Dermis blood vessel endothelial cell (primary cell): ENCODE measurements at regions not wholly inside any gene's neighbourhood (a gene's known extent, or its start where the extent isn't known, plus 50 kb on each side); places are given as distances from the start of the nearest gene placed in this dataset.
A peak's percentile ranks its signal among the peaks of the same experiment; 100 is the strongest.

Experiments used
- DNase-seq: peaks from one replicate; pipeline ENCODE4 v3.0.0; 2010

DNA sequence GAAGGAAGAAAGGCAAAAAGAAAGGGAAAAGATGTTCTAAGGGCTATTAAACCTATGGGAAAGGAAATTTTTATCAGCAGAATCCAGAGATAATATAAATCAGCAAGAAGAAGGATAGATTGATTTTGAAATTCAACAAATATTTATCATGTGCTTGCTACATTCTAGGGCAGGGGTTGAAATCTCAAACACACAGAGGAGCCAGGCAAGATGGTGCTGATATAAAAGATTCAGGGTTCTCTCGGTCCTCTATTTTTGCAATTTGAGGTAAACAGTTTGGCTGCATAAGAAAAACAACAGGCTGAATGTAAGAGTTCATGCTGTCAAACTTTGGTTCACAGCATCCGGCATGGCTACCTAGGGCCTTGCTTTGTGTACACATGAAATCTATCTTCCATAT lies 109.6 kb upstream of the BMP2 start:
- DNase-seq: no peak

GRCh38 chr20:6657111-6657510 lies 110.4 kb upstream of the BMP2 start:
- DNase-seq: no peak

DNA sequence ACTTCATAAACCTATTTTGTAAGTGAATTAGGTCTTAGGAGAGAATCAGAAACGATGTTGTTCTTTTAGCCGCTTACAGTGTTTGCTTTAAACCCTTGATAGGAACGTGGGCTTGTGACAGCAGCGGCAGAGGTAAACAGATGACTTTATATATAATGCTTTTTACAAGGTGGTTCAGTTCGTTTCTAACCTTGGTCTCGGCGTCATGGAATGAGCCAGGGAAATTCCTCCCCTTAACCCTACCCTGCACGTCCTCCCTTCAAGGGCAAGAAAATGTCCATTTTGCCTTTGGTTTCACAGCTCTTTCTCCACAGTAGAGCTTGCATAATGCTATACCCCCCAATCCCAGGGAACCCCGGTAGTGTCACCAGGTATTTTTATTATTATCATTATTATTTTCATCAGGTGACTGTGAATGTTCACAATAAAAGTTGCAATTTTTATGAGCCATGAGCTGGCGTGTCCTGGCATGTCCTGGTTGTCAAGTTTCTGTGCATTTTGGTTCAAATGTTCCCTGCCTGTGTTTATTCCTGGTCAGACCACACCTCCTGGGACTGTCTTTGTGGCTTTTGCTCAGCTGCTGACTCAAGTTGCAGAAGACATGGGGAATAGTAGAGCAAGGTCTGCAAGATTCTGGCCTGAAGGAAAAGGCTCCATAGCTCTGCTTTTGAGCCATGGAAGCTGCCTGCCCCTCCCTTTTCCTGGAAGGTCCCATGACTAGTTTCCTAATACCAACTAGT lies 112.8 kb upstream of the BMP2 start:
- DNase-seq: no peak

- DNase-seq: no peak
These were observed 115.9 kb upstream of the BMP2 start for GRCh38 chr20:6651561-6651960.

DNA sequence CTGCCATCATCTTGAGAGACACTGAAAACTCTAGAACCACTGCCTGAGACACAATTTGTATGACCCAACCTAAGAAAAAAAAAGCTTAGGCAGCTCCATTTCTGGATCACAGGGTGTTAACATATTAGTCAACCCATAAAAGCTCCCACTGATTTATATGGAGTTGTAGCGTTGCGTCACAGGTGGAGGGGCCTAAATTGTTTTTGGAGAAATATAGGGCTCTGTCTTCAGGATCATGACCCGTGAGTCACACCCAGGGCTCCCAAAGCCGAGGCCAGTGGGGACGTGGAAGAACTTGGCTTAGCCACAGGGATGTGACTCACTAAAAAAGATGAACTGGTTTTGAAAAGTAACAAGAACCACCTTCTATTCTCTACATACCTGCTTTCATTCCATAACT lies 116.5 kb upstream of the BMP2 start:
- DNase-seq: no peak

DNA sequence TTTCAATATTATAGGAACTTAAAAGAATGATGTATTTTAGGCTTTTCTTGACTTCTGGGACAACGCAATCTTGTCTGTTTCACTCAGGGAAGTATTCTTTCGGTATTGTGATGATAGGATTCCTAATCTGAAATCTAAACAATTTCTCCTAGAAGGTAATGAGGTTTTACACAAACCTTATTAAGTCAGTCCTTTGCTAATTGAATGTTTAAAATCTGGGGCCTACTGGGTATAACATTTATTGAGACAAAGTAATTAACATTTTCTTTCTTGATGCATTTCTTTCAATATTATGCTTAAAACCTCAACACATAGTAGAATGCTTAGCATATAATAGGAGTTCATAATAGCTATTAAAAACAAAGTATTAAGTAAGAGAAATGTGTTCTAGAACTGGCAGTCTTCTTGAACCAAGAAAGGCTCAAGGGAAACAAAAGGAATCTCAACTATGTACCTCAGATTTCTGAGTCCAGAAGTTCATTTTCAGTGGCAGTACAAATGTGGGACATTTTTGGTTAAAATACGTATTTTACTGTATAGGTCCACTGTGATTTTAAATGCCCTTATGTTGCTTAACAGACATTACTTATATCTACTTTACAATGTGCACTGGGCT lies 121.4 kb upstream of the BMP2 start:
- no peak for DNase-seq

DNA sequence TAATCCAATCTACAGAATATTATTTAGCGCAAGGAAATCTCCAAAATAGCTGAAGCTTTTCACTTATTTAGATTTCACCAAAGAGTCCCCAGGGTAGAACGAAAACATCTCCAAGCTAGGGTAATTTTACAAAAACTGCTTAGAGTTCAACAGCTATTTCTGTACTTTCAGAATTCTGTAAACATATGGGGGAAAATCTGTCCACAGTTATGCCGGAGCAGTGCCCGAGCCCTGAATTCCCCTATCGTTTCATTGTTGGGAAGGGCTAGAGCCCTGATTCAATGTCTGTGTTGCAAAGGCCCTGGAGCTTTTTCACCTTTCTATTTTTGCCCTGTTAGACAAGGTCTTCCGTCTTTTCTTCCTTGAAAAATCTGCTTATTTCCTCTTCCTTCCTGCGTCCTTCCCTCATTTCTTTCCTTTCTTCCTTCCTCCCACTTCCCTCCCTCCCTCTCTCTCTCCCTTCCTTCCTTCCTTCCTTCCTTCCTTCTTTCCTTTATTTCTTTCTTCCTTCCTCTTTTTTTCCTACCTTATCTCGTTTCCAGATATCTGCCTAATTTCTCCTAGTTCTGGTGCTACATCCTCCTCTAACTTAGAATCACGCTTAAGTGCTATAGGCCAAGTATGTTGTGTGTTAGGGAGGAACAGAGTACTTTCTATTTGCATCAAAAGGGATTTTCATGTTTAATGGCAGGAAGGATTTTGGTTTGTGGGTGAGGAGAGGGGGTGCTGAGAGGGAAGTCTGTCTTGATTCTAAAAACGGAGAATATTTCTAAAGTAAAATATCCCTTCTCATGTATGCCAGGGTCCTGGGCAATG lies 122.5 kb upstream of the BMP2 start:
- DNase-seq: no peak

DNA sequence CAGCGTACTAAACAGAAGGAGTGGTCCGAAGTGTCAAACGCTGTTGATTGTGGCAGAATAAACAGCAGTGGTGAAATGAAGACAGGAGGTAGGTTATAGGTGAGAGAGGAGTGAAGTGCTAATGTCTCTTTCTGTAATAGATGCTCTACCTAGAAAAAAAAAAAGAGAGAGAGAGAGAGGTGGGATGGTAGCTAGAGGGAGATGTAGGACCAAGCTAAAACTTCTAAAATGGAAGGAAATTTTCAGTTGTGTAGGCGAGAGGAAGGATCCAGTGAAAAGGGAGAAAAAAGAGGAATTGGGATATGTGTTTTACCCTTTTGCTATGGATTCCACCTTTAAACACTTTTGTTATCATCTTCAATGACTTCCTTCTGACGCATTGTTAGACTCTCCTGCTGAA lies 126.5 kb upstream of the BMP2 start:
- no peak for DNase-seq

- no peak for DNase-seq
These were observed 130.3 kb upstream of the BMP2 start for GRCh38 chr20:6637160-6637579.

DNA sequence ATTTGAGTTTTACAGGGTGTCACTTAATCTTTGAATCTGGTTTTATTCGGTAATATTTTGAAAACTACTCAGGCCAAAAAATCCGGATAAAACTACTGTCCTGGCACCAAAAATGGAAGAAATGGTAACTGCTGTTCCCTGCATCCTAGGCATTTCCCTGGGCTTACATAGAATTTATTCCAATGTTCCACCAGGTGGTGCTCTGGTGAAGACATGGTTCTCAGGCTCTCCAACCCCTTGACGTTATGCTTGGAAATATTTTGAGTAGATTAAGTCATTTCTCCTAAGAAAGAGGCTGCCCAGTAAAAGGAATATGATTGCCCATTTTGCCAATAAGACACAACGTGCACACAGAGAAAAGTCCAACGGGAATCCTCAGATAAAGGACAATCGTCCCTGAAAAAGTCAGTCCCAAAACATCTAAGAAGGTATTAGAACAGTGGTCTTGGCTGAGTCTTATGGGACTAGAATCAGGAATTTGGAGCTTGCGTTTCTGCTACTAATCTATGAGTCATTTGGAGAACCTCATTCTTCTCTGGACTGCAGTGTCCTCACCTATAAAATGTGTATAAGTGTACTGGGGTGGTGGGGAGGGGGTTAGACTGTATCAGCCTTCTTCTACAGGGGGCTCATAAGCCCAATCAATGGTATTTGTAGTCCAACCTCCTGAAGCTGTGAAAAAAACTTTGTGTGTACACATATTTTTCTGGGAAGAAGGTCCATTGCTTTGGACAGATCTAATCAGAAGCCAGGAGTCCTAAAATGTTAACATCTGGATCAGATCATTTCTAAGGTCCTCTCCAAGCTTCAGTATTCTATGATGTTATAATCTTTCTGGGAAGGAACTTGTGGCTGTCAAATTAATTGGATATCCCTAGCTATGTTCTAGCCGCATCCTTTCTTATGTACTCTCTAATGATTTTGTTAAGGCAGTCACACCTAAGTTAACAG lies 131.0 kb upstream of the BMP2 start:
- DNase-seq: peak; percentile 88

DNA sequence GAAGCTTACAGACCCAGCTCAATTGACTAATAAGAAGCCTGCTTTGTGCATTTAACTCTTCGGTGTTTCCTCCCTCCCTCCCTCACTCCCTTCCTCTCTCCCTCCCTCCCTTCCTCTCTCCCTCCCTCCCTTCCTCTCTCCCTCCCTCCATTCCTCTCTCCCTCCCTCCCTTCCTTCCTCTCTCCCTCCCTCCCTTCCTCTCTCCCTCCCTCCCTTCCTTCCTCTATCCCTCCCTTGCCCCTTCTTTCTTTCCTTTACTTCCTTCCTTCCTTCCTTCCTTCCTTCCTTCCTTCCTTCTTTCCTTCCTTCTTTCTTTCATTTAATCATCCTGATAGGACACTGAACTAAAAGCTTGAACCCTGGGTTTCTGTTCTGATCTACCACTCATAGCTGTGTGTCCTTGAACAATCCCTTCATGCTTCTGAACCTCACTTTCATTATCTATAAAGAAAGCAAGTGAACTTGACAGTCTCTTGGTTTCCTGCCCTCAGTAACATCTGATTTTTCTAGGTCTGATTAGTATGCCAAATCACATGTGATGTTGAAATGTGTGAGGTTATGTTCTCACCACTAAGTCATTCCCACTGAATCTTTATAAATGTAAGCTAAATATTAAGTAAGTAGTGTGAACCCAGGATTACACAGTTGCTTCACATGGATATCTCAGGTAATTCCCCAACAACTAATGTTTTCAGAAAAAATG lies 132.3 kb upstream of the BMP2 start:
- no peak for DNase-seq

- no peak for DNase-seq
These were observed 135.3 kb upstream of the BMP2 start for GRCh38 chr20:6632187-6632586.

- DNase-seq: no peak
These were observed 137.0 kb upstream of the BMP2 start for GRCh38 chr20:6630514-6630913.

DNA sequence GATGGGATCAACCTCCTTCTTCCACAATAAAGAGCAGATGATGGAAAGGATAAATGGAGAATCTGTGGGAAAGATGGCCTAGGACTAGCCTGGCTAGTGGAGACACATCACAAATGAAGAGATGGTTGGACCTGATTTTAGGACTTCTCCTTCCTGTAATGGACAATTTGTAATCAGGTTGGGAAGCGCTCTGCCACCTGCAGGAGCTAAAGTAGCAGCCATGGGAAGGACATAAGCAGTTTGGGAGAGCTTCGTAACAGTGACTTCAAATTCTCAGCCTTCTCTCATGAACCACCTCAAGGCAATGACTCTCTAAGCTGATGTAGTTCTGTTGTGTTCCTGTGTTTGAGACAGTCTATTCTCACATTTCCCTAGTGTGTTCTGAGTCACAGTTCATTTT lies 137.9 kb upstream of the BMP2 start:
- no peak for DNase-seq

DNA sequence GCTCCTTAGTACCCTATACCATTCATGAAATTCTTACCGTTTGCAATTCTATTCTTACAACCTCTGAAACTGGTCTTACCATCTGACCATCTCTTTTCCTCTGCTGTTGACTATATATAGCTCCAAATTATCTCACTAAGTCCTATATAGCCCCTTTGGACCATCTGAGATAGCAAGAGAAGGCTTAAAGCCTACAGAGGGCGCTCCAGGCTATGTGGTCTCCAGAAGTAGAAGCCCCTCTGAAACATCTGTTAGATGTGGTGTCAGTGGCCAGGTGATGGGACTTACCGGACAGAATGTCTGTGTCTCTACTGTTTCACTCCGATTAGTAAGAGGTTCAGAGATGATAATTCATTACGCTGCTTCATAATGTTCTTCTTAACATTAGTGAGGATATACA lies 140.7 kb upstream of the BMP2 start:
- DNase-seq: peak; percentile 20

DNA sequence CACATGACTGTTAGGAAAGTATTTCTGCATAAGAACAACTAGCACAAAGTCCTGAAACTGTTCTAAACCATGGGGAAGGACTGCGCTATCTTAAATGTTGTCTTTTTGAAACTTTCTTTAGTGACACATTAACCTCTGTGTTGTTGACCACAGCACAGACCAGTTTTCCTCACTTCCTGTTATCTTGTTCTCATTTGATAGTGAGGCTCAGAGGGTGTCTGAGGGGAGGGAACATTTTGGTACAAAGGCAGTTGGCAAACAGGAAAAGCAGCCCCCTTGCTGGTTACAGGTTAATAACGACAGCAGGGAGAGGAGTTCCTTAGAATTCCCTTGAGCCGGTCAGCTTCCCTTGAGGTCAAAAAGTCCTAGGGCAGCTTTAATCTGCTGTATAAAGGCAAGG lies 143.5 kb upstream of the BMP2 start:
- DNase-seq: peak; percentile 42

DNA sequence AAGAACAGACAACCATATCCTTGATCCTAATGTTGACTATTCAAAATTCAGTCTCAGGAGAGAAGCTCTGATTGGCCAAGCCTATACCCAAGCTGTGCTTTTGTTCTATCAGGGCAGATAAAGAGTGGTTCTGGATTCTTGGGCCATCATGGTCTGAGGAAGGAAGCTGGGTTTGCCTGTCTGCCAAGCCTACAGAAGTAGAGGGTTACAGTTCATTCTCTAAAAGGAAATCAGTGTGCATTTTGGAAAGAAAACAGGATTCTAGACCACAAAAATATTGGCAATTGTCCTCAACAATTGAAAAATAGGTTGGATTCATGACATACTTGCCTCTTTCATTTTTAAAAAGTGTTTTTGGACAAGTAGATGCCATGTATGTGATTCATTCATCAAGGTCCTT lies 145.4 kb upstream of the BMP2 start:
- DNase-seq: peak; percentile 17

DNA sequence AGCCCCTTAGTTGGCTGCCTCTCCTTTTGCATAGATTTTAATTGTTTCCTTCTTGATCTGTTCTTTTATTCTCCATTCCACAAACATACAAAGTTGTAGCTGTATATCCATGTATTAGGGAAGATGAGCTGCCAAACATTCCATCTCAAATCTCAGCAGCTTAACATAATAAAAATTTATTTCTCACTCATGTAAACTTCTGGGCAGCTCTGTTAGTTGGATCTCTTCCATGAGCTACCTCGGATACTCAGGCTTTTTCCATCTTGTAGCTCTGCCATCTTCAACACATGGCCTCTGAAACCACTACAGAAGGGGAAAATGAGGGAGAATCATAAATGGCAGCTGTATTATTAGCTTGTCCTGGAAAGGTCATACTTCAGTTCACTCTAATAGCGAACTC lies 149.4 kb upstream of the BMP2 start:
- DNase-seq: no peak

GRCh38 chr20:6616421-6616820 lies 151.1 kb upstream of the BMP2 start:
- no peak for DNase-seq

DNA sequence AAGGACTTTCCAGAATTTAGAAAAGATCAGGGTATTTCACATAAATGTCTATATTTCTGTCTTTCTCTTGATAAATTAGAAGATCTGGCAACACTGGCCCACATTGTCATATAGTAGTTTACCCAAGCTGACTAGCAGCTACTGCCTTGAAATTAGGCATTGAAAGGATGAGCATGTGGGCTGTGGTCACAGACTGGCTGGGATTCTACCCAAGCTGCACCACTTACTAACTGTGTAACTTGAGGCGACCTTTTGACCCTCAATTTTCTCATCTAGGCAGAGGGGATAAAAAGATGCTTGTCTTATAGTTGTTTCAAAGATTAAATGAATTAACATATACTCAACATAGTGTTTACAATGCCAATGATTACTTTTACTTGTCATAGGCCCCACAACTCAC lies 152.7 kb upstream of the BMP2 start:
- no peak for DNase-seq

DNA sequence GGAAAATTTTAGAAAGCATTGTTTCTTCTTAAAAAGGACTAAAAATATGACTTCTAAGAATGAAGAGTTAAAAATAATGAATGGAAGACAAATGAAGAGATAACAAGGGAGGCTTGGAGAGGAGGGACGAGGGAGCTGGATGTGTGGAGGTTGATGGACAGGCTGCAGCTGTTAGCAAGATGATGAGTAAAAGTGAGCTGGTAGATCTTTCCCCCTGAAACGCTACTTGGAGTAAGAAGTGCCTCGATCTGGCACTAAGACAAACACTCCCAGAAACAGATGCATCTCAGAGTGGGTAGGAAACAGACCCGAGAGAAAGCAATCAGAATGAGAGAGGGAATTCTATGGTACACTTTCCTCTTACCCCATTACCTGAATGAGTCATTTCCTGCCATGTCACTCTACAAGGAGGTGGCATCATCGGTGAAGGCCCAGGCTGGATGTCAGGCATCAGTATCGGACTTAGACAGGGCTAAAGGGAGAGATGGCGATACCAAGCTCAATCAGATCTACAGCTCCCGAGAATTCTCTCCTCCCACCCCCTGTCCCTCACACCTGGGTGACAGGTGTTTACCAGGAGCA lies 154.1 kb upstream of the BMP2 start:
- DNase-seq: no peak

- DNase-seq: no peak
These were observed 154.9 kb upstream of the BMP2 start for GRCh38 chr20:6612606-6612923.
